ENCODE measurements at regions not wholly inside any gene's neighbourhood (a gene's known extent, or its start where the extent isn't known, plus 50 kb on each side); places are given as distances from the start of the nearest gene placed in this dataset.
"Not testable (repeated sequence)": the region's sequence is repeated elsewhere in the genome, so short reads cannot be mapped to it uniquely, and the experiment has no call there.

DNA sequence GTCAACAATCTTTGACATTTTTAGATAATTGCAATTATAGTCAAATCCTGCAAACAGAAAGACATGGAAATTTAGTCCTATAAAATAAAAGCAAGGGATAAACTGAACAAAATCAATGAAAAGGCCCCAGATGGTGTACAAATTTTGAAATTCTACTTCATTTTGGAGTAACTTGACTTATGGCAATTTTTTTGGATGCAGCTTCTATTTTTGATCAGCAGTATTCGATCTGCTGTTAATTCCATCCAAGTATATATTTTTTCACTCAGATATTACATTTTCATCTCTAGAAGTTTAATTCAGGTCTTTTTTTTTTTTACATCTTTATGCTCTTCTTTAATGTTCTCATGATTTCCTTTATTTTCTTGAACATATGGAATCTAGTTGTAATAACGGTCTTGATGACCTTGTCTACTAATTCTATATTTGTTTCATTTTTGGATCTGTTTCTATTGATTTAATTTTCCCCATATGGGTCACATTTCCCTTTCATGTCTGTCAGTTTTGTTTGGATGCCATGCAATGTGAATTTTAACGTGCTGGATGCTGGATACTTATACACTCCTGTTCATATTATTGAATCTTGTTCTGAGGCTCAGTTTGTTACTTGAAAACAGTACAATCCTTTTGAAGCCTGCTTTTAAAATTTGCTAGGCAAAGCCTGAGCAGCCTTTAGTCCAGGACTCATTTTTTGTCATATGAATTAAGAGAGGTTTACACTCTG lies 164.3 kb upstream of the FAM3C start:
- DNase-seq = no peak

DNA sequence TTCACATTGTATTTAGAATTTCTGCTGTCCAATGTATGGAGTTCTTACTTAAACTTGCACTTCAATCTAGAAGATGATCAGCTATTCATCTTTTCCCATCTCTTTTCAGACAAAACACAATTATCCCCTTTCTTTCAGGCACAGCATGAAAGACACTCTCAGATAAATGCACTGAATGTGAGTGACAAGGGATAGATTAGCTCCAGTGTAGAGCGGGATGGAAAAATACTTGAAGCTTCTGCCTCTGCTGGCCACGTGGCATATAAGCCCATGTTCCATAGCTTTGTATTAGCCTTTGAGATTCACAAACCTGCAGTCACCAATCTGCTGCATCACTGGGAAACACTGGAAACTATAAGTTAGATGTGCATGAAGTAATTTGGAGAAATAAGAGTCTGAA lies 162.2 kb upstream of the FAM3C start:
- DNase-seq = no peak

DNA sequence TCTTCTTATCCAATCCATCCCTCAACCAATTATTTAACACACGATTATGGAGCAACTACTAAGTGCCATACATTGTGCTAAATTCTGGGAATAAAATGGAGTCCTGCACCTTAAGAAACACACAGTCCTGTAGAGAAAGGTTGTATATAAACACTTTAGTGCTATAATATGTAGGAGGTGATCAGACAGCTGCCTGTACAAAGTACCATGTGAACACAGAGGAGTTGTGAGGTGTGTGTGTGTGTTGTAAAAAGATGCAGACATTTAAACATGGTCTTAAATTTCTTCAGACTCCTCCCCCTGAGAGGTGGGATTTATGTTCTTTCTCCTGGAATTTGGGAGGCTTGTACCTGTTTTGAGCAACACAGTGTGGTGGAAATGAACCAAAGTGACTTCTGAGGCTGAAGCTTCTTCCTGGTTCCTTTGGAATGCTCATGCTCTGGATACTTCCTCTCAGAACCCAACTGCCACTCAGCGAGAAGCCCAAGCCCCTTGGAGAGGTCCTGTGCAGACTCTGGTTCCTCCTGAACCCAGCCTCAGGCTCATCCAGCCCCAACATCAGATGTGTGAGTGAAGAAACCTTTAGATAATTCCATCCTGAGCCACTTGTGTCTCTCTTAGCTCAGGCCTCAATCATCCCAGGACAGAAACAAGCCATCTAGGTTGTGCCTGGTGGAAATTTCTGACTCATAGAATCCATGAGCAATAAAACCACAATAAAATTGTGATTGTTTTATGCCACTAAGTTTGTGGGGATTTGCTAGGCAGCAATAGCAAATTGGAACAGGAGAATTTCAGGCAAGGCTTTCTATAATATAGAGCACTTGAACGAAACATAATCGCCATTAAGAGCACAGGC lies 161.2 kb upstream of the FAM3C start:
- DNase-seq = no peak

DNA sequence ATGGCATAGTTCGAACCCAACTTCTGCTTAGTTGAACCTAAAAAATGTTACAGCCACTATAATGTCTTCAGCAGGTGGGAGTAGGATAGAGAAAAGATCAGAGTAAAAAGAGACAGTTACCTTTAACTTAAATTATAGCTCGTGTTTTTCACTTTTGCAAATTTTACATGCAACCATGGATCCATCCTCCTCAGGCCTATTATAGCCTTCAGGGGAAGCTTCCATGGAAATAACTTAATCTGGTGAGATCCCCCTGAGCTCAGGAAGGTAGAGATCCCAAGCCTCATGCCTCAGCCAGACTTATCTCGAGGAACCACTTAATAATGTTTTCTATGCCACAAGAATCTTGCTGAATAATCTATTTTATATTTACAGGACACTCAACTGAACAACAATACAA lies 159.4 kb upstream of the FAM3C start:
- DNase-seq = no peak

DNA sequence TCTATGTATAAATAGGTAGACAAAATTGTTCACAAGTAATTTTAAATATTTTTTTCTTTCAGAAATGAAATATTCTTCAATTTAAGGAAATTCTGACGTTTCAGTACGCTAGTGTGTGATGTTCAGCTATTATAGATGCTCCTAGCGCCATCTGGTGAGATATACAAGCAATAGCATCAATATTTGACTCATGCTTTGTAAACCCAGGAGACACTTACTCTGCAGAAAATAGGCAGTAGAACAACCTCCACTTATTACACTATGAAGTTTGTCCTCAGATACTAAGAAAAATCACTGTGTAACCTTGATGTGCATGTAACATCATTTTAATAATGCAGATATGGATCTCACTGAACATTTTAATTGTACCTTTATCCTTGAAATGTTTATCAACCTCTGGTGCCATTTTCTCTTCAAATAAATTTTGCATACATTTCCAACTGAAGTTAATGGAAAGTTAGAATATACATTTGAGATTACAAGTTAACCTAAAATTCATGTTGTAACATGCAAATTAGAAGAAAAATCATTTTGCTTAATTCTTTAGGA lies 151.5 kb upstream of the FAM3C start:
- DNase-seq = peak; percentile 60

DNA sequence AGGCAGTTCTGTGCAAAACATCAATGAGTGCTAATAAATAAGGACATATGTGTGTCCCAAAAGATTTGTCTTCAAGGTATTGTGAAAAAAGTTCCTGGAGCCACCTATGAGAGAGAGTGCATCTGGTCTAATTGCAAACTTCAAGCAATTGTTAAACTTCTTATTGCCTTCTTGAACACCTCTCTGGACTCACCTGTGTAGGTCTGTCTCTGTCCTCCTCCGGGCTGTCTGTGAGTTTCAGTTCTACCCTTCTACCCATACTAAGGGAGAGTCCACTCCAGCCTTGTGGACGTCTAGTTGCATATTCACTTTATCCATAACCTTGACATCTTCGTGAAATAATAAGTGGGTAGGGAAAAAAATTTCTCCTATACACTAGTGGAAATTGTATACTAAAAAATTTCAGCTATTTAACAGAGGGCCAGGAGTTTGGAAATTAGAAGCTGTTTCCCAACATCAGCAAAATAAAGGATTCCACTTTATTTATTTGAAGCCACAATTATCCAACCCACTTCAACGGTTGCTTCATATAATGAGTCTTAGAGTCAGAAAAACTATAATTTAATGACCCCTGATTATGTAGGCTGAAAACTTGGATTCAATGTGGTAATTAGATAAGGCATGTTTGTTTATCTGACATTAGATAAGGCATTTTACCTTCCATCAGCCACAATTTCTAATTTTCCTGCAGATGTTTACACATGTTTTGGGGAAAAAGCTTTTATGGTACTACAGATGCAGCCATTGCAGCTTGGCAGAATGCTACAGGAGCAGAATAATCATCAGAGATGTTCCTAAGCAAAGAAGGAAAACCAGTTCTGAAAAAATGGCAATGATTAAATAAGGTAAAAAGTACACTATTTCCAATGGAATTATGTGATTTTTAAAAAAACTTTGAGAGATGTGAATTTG lies 150.8 kb upstream of the FAM3C start:
- DNase-seq = no peak

DNA sequence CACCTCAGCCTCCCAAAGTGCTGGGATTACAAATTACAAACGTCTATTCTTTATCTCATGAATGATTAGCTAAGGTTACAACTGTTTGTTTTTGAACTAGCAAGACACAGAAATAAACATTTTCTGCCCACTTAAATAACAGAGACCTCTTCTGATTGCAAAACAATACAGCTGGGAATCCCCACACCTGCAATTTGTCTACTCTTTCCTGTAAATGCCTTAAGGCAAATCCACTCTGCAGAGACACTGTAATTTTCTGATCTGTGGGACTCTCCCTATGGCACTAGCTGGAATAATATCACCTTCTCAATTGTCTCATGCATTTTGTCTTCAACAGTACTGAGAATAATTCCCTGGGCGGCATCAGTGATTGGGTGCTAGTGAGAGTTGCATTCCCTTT lies 149.3 kb upstream of the FAM3C start:
- no peak for DNase-seq

DNA sequence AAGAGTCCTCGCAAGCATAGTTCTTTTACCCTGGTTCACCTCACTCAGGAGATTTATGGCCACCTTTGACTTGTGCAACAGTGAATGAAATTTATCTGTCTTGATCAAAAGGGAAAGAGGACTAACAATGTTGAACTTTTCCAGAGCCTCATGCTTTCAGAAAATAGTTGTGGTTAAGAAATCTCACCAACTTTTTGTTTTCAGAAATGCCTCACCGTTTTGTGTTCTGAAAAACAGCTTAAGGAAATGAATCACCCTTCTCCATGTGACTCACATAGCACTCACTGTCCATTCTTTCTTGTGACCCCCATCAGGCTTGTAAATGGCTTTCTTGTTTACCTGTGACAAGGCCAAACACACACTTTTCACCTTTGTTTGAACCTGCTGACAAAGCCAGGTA lies 148.6 kb upstream of the FAM3C start:
- no peak for DNase-seq

DNA sequence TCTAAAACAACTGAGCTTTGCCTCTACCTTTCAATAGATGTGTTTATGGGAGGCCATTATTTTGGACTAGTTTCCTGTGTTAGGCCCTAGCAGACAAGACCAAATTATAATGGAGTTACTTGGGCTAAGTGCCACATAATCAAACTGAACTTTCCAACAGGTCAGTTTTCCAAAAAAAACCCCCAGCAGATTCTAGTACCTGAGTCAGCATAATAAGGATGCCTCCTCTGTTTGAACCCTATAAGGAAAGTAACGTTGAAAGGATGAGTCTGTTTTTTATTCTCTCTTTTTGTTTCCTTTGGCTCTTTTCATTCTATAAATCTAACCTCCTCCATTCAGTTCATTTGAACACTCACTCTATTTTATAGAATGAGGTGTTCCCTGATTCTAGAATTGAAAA lies 148.1 kb upstream of the FAM3C start:
- no peak for DNase-seq

DNA sequence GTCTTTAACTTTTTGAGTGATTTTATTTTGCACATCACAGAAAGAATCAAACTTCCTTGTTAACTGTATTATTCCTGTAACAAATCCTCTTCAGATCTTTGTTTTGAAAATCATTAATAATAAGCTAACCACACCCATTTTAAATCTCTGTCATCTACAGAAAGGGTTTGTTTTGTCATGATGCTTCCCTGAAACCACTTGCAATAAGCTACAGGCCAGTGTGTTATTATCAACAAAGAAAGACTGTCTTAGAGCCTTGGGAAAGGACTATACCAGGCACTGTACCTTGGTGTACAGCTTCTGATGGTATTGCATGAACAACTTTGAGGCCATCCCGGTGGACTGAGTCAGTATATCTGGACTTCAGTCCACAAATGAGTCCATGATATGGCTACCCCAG lies 145.3 kb upstream of the FAM3C start:
- no peak for DNase-seq

DNA sequence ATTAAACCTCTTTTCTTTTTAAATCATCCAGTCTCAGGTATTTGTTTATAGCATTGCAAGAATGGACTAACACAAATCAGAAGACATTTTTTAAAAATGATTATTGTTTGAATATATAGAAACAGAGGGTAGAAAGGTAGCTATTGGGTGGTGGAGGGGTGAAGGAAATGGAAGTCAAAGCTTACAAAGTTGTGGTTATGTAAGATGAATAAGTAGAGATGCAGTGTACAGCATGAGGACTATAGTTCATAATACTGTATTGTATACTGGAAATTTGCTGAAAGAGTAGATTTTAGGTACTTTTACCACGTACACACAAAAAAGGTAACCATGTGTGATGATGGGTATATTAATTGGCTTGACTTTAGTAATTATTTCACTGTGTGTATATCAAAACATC lies 144.0 kb upstream of the FAM3C start:
- DNase-seq = no peak

DNA sequence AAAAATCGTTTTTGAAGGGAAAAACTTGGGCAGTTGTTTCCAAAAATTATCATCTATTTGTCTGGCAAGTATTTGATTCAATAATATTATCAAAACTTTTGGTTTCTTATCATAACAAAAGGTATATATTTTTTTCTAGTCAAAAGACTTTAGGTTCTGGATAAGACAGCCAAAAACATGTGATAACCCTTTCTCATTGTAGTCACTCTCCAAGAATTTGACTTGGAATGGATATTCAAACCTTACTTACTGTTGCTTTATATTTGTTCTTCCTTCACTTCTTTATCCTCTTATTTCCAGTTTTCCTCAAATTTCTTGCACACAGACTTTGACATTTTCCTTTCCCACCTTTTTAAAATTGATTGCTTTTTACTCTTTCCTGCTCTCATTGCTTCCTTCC lies 140.9 kb upstream of the FAM3C start:
- no peak for DNase-seq

DNA sequence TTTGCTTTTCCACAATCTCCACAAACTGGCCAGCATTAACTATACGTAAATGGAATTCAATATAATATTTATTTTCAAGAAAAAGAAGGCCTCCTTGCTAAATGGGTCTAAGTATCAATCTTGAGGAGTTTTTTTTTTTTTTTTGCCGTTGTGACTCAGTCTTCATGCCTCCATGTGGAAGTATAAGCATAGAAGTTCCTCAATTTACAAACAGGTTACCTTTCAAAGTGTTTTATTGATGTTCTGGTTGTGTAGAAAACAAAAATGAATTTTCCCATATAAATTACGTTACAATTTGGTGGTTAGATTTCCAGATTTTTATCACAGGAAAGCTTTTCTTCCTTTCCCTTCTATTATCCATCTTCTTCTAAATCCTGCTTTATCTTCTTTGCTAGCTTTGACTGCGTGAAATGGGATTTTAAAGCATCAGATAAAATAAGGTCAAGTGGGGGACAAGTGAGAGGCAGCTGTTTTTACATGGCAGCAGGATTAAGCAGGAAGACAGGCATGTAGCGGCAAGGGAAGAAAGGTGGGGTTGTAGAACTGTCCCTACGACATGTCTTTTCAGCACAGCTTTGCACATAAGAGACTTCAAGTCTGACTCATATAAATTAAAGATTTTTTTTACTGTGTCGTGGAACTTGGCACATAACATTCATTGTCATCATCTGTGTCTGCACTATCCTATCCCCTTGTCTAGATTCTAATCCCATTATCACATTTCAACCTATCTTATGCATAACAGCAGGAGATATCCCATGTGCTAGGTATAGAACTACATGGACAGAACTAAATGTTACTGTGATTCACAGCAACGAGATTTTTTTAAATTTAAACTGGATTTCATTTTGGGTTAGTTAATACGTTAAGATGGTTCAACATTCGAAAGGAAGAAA lies 135.3 kb upstream of the FAM3C start:
- no peak for DNase-seq

DNA sequence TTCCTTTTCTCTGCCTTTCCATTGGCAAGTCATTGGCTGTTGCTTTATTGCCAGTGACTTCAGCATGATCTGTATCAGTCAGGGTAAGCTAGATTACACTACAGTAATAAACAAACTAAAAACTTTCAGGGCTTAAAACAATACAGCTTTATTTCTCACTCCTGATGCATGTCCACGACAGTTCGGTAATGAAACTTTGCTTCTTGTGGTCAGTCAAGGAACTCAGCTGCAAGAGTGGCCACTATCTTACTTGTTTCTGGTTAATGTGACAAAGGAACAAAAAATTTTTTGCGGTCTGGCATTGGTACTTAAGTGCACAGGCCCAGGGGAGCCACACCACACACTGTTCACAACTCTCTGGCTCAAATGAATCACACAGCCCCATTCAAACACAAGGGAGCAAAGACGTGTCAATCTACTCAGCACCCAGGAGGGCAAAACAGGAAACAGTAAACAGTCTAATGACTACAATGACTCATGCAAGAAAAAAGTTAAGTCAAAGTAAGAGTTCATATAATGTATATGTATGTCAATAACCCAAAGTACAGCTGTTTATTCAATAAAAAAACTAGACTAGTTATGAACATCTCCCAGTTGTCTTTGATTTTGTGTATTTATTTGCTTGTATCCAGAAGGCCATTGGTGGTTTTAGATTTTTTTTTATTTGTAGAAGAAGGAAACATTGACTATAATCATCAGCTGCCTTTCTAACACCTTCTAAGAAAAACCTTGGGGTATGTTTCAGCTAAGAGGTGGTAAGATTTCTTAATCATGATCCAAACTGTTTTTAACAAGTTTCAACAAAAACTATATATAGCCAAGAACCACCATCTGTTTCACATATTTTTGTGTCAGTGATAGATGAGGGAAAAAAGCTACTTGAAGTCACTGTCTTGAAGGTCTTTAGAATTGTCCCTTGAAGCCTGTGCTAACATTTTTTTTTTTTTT lies 134.4 kb upstream of the FAM3C start:
- no peak for DNase-seq

DNA sequence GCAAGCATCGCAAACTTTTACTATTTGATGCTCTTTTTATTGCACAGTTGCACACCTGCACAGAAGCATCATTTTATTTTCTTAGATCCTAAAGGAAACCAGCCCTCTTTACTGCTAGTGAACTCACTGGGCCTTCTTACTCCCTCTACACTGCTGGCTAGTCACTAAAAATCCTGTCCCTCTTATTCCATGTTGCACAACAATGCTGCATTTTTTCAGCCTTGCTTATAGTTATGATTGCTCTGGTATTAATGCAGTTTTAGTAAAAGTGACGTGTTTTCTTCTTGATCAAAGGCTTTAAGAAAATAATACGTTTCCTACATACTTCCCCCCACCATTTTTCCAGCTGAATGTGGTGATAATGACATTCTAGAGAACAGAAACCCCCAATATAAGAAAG lies 132.9 kb upstream of the FAM3C start:
- DNase-seq = no peak

DNA sequence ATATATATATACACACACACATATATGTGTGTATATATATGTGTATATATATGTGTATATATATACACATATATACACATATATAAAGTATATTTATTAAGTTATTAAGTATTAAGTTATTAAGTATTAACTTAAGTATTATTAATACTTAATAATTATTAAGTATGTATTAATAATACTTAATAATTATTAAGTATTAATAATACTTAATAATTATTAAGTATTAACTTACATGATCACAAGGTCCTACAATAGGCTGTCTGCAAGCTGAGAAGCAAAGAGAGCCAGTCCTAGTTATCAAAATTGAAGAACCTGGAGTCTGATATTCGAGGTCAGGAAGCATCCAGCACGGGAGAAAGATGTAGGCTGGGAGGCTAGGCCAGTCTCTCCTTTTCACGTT lies 130.1 kb upstream of the FAM3C start:
- DNase-seq = not testable (repeated sequence)

DNA sequence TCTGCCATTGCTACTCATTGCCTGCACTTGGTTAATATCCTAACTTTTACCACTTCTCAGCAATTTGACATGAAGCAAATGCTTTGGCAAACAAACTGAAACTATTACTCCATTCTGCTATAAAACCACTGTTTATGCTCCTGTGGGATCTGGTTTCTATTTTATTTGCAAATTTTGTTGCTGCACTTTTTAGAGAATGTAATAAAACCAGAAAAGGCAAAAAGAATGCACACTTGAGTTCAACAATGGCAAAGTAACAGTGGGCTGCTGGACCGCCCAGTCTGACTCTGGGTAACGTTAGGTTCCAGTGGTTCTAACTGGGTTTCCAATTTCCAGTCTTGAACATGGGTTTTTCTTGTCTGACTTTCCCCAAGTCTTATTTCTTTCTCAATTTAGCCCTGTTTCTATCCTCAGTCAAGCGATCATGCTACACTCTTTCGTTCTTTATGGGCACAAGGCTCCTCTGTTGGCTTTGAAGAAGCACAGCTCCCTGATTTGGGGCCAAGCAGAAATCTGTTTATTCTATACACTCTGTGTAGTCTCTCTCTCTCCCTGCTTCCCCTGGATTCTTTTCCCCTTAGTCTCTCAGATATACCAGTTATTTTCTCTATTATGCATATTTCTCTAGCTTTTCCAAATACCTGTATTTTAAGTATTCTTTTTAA lies 129.2 kb upstream of the FAM3C start:
- DNase-seq = no peak

DNA sequence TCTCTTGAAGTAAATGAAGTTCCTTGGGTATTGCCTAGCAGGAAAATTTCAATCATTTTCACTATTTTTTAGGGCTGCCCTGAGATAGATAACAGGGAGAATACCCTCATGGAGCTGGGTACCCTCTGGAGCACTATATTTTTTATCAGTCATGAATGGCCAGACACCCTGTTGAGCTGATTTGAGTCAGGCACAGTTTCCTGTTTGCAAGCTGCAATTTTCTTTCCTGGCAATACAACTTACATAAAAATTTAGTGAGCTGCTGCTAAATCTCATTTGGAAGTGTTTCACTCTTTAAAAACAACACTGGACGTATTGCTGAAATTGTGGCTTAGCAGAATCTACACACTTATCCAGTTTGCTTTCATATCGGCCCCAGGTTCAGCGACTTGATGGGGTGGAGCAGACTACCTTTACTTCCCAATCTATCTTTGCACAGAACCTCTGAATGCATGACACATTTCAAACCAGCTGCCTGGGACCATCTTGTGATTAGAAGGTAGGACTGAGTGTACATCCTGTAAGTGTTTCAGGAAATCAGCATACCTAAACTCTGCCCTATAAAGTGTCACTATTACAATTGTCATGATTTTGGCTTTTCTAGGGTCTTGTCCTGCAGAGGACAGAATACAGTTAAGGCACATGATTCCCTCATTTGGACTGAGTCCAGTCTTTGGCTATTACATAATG lies 125.7 kb upstream of the FAM3C start:
- DNase-seq = no peak

DNA sequence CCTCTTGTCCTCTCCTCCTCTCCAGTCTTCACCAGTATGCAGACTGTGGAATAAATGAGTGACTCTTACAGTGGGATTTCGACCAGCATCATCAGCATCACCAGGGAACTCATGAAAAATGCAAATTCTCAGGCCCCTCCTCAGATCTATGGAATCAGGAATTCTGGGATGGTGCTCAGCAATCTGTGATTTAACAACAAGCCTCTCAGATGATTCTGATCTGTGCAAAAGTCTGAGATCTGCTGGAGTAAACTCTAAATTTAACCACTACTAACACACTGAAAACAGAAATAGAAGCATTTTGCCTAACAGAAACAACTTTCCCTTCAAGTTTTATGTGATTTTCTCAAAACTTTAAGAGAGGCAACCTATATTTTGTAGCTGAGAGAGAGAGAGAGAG lies 124.8 kb upstream of the FAM3C start:
- no peak for DNase-seq

Measured in NCI-H1092 (cell line).